ENCODE measurements at regions not wholly inside any gene's neighbourhood (a gene's known extent, or its start where the extent isn't known, plus 50 kb on each side); places are given as distances from the start of the nearest gene placed in this dataset.

DNA sequence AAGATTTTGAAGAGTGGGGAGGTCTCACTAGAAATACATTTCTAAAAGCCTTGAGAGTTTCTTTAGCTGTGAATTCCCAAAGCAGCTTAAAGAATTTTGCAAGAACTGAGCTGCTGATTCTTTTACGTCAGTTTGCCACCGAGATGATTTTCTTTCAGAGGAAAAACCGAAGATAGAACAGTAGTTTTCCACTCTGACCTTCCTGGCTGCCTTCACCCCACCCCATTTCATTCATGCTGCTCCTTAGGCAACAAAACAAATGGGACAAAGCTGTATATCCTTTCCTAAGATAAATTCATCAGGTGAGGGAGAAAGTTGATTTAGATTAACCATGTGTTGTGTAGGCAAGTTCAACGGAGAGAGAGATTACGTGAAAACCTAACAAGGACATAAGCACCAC lies 947.0 kb downstream of the GALC start:
- intact Hi-C loops (cut with micrococcal nuclease; ENCODE audit: unreplicated experiment) = no loop called here

More for the DNA sequence above, 947.0 kb downstream of the GALC start:
- Histone ChIP-seq H3K4me1 (ENCODE audit: insufficient read depth, low read length) (no peaks in the 10 kb centered on the region), H3K9me3 (ENCODE audit: low read length) (no peaks in the 10 kb centered on the region), H3K4me2 (ENCODE audit: low read depth, low read length) (no peak overlapping the region), H3K4me3 (replicated peaks in 1 of 3; ENCODE audit: insufficient read depth in 1 of 3, low read depth in 2 of 3, low read length in 3 of 3) (no peak overlapping the region), H3K27ac (ENCODE audit: extremely low read length, insufficient read depth, low read length) (no peak overlapping the region), H3K9ac (ENCODE audit: insufficient read depth, low read depth, low read length) (no peak overlapping the region), H2AFZ (ENCODE audit: low read length) (no peak overlapping the region), H3K36me3 (replicated peaks in 1 of 2; ENCODE audit: control insufficient read depth in 1 of 2, insufficient read depth in 2 of 2, low read length in 2 of 2) (no peaks in the 10 kb centered on the region), H3K27me3 (ENCODE audit: control insufficient read depth in 1 of 2, insufficient read depth in 2 of 2, low read length in 2 of 2) (no peaks in the 10 kb centered on the region), H4K20me1 (ENCODE audit: insufficient read depth, low read length) (no peaks in the 10 kb centered on the region), H3K79me2 (ENCODE audit: insufficient read depth, low read length) (no peaks in the 10 kb centered on the region)
- TF ChIP-seq BRF2 (CRISPR knock-in tag; IDR thresholded peaks at IDR 0.05) (no peak), KLF9 (CRISPR knock-in tag; IDR thresholded peaks at IDR 0.05; ENCODE audit: low read depth) (no peak), NFATC3 (CRISPR knock-in tag; IDR thresholded peaks at IDR 0.05) (no peak), TCF12 (IDR thresholded peaks at IDR 0.05) (no peak), TCF12 (CRISPR knock-in tag; IDR thresholded peaks at IDR 0.05) (no peak), U2AF2 (IDR thresholded peaks at IDR 0.05; ENCODE audit: low read depth, low read length) (no peak), HMGA1 (CRISPR knock-in tag; conservative IDR thresholded peaks at IDR 0.05) (no peak), ZNF674 (CRISPR knock-in tag; IDR thresholded peaks at IDR 0.05; ENCODE audit: low read depth) (no peak), ELF1 (CRISPR knock-in tag; IDR thresholded peaks at IDR 0.05) (no peak), RFXANK (CRISPR knock-in tag; IDR thresholded peaks at IDR 0.05) (no peak), ZNF143 (CRISPR knock-in tag; IDR thresholded peaks at IDR 0.05) (no peak), MLLT10 (CRISPR knock-in tag; IDR thresholded peaks at IDR 0.05) (no peak), ZNF138 (CRISPR knock-in tag; IDR thresholded peaks at IDR 0.05; ENCODE audit: low read depth) (no peak), ZNF136 (CRISPR knock-in tag; IDR thresholded peaks at IDR 0.05; ENCODE audit: low read depth) (no peak), MTF2 (CRISPR knock-in tag; IDR thresholded peaks at IDR 0.05; ENCODE audit: borderline replicate concordance) (no peak), ZFP37 (CRISPR knock-in tag; IDR thresholded peaks at IDR 0.05; ENCODE audit: borderline replicate concordance) (no peak), MED1 (CRISPR knock-in tag; IDR thresholded peaks at IDR 0.05) (no peak), THAP8 (CRISPR knock-in tag; IDR thresholded peaks at IDR 0.05; ENCODE audit: borderline replicate concordance) (no peak)
- TF ChIP-seq, protein P1, sequence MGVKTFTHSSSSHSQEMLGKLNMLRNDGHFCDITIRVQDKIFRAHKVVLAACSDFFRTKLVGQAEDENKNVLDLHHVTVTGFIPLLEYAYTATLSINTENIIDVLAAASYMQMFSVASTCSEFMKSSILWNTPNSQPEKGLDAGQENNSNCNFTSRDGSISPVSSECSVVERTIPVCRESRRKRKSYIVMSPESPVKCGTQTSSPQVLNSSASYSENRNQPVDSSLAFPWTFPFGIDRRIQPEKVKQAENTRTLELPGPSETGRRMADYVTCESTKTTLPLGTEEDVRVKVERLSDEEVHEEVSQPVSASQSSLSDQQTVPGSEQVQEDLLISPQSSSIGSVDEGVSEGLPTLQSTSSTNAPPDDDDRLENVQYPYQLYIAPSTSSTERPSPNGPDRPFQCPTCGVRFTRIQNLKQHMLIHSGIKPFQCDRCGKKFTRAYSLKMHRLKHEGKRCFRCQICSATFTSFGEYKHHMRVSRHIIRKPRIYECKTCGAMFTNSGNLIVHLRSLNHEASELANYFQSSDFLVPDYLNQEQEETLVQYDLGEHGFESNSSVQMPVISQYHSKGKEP (CRISPR knock-in tag; IDR thresholded peaks at IDR 0.05) = no peak
- TF ChIP-seq, protein P2, sequence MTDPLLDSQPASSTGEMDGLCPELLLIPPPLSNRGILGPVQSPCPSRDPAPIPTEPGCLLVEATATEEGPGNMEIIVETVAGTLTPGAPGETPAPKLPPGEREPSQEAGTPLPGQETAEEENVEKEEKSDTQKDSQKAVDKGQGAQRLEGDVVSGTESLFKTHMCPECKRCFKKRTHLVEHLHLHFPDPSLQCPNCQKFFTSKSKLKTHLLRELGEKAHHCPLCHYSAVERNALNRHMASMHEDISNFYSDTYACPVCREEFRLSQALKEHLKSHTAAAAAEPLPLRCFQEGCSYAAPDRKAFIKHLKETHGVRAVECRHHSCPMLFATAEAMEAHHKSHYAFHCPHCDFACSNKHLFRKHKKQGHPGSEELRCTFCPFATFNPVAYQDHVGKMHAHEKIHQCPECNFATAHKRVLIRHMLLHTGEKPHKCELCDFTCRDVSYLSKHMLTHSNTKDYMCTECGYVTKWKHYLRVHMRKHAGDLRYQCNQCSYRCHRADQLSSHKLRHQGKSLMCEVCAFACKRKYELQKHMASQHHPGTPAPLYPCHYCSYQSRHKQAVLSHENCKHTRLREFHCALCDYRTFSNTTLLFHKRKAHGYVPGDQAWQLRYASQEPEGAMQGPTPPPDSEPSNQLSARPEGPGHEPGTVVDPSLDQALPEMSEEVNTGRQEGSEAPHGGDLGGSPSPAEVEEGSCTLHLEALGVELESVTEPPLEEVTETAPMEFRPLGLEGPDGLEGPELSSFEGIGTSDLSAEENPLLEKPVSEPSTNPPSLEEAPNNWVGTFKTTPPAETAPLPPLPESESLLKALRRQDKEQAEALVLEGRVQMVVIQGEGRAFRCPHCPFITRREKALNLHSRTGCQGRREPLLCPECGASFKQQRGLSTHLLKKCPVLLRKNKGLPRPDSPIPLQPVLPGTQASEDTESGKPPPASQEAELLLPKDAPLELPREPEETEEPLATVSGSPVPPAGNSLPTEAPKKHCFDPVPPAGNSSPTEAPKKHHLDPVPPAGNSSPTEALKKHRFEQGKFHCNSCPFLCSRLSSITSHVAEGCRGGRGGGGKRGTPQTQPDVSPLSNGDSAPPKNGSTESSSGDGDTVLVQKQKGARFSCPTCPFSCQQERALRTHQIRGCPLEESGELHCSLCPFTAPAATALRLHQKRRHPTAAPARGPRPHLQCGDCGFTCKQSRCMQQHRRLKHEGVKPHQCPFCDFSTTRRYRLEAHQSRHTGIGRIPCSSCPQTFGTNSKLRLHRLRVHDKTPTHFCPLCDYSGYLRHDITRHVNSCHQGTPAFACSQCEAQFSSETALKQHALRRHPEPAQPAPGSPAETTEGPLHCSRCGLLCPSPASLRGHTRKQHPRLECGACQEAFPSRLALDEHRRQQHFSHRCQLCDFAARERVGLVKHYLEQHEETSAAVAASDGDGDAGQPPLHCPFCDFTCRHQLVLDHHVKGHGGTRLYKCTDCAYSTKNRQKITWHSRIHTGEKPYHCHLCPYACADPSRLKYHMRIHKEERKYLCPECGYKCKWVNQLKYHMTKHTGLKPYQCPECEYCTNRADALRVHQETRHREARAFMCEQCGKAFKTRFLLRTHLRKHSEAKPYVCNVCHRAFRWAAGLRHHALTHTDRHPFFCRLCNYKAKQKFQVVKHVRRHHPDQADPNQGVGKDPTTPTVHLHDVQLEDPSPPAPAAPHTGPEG (CRISPR knock-in tag; IDR thresholded peaks at IDR 0.05) = no peak
- no peak for ATAC-seq
- in situ Hi-C loops (cut with HindIII; ENCODE audit: extremely low pct_ligation_motif_present, low pct_unique_long_range_greater_than_20kb) = no loop called here
- ChIA-PET CTCF (ENCODE audit: low intra/inter-chr PET ratio, low total read pairs) (no interaction called here), POLR2A (no interaction called here)
- no peak for DNase-seq (ENCODE audit: low spot score)
- FAIRE-seq = no peak
- no TSS peak for BruUV-seq (replicated peaks)
- WGBS (ENCODE audit: low lambda C conversion rate) = 4% methylated on average over 5 of the region's 5 CpGs
